T47D (cell line): ENCODE measurements at regions not wholly inside any gene's neighbourhood (a gene's known extent, or its start where the extent isn't known, plus 50 kb on each side); places are given as distances from the start of the nearest gene placed in this dataset.
A peak's percentile ranks its signal among the peaks of the same experiment; 100 is the strongest.

Experiments
- DNase-seq, 2 experiments: peaks; one replicate each; pipeline versions ENCODE4 v3.0.0 to v3.0.0-alpha.2; 2011 to 2012; ENCODE audit warnings: low read depth in 1 of 2, low spot score in 1 of 2
- JUND ChIP-seq: IDR thresholded peaks from 2 replicates; pipeline ENCODE4 v1.6.1; 2012; ENCODE audit warnings: low read depth
- in situ Hi-C: cut with HindIII; loops from 2 replicates; pipeline ENCODE4 v1.10.0; 2016; ENCODE audit warnings: low sequenced_read_pairs, low pct_unique_long_range_greater_than_20kb

DNA sequence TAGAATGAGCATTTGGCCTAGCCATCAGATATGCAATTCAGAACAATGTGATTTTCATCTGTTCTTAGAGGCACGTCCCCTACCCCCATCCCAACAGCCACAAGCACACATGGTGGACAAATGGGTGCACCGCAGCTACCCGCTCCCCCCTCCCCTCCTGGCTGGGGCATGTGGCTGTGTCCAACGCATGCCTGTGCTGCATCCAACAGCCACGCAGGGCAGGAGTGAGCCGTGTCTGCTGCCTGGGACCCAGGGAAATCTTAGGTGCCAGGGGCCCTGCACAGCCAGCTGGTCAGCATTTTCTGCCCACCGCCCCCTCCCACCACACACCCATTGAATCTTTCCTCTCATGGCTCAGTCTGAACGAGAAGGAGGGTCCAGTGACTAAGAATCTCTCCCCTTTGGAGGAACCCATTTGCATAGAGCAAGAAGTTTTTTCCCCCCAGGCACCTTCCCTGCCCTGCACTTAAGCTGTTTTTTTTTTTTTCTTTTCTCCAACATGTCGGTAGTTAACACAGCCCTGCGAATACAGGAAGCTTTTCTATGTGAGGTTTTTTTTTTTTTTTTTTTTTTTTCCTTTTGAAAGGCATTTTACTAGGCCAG lies 138.9 kb downstream of the WDR11 start:
- no peak for TF ChIP-seq JUND
- no peak for DNase-seq
- in situ Hi-C loops, result no loop called here

DNA sequence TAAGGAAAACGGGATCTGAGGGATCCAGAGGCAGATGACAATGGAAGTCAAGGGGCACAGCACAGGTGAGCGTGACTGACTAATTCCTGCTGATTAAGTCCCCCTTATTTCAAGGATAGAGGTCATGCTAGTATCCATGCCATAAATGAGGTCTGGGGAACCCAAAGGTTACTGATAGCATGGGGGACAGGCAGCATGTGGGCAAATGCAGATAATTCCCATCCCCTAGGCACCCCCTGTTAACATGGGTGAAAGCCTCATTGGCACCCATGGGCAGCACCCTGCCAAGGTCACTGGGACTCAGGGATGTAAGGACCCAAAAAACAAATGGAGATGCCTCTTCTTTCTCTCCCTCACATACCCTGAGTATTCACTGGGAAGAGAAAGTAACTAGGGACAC lies 139.7 kb downstream of the WDR11 start:
- in situ Hi-C loops, result no loop called here
- no peak for TF ChIP-seq JUND
- DNase-seq, result no peak

DNA sequence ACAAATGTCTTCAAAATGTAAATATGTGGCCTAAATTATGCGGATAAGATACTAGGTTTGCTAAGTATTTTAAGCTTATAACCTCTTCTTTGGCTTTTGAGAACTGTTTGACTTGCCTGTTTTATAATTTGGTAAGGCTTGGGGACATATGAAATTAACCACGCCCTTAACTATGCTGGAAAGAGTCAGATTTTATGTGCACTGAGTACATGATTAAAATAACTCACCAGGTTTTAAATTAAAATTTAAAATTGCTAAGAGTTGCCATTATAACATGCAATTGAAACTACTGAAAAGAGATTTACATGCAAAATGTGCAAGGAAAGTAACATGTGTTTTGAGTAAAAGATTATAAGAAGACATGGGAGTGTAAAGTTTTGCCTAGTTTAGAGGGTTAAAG lies 141.9 kb downstream of the WDR11 start:
- TF ChIP-seq JUND, result no peak
- no peak for DNase-seq
- in situ Hi-C loops, result no loop called here

DNA sequence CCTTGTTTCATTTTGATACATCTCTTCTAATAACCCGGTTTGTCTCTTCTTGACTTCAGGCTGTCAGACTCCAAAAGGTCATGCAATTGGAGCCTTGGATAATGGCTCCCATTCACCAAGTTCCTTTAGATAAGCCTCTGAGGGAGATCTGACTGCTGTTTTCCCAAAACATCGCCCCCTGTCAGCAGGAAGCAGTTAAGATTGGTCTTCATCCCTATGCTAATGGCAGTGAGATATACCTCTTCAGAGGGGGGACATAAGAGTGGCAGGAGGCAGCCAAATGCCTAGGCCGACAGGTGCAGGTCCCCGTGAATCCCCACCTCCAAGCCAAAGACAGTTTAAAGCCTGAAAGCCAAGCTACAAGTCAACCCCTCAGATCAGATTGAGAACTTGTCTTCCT lies 144.6 kb downstream of the WDR11 start:
- no peak for TF ChIP-seq JUND
- no peak for DNase-seq
- in situ Hi-C loops, result no loop called here

DNA sequence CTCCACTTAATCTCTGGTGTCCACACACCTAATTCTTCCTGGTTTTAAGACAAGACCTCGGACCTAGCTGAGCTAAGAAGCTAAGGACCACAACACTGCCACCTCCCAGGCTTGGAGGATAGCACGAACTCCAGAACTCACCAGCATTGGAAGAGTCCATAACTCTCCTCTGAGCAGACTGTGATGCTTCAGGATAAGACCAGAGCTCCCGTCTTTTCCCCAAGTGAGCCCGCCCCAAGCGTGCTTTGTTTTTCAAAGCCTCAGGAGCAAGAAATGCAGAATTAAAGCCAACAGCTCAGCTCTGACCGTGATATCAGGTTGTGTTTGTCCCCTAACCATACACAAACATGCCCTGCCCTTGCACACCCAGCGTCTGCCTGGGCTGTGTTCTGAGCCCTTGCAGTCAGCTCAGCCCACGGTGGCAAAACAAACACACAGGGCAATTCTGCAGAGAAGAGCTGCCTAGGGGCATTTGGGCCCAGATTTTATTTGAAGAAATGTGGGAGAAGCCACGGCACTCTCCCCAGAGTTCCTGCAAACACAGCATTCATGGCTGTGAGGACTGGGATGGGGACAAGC lies 145.4 kb downstream of the WDR11 start:
- no peak for TF ChIP-seq JUND
- in situ Hi-C loops, result no loop called here
- peak in 1 of 2 experiments; percentile 65 for DNase-seq

DNA sequence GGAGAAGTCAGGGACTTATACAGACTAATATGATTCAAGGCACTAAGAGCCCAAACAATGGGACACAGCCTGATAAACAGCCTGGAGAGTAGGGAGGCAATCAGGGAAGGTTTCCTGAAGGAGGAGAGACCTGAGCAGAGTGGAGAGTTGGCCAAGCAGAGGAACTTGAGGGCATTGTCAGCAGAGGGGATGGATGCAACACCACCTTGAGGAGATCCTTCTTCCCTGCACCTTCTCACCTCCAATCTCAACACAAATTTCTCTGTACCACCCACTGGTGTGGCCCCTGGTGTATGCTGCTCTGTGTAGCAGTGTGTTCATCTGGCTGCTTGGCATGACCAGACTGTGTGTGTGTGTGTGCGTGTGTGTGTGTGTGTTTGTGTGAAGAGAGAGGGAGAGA lies 146.2 kb downstream of the WDR11 start:
- in situ Hi-C loops, result no loop called here
- DNase-seq, result no peak
- no peak for TF ChIP-seq JUND

DNA sequence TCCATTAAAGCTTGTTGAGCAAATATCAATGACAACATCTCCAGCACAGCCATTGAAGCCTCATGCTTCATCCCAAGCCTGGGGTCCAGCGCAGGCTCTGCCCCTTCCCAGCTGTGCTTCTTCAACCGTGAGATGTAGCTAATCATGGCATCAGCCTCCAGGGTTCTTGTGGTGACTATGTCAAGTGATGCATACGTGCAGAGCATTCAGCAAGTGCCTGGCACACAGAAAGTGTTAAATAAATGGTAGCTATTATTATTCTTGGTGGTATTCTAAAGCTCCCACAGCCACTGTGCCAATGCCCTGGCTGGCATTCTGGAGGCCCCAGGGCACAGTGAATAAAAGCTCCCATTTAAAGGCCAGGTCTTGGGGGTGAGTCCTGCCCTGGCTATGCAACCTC lies 146.6 kb downstream of the WDR11 start:
- in situ Hi-C loops, result no loop called here
- DNase-seq, result no peak
- TF ChIP-seq JUND, result no peak

DNA sequence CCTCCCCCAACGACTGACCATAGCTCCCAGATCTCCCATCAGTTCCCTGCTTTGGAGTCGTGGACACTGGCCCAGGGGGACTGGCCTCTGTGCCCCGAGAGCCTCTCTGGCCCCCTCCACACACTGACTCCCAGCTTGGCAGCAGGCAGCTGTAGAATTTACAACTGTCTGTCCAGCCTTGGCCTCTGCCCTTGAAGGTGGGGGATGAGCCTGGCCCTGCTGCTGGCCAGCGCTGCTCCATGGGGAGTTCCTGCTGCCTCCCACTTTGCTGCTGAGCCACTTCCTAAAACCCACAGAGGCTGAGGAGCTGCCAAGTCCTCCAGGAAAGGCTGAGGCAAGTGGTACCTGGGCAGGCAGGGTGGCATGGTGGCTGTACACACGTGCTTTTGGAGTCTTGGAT lies 147.1 kb downstream of the WDR11 start:
- DNase-seq, result no peak
- in situ Hi-C loops, result no loop called here
- no peak for TF ChIP-seq JUND

DNA sequence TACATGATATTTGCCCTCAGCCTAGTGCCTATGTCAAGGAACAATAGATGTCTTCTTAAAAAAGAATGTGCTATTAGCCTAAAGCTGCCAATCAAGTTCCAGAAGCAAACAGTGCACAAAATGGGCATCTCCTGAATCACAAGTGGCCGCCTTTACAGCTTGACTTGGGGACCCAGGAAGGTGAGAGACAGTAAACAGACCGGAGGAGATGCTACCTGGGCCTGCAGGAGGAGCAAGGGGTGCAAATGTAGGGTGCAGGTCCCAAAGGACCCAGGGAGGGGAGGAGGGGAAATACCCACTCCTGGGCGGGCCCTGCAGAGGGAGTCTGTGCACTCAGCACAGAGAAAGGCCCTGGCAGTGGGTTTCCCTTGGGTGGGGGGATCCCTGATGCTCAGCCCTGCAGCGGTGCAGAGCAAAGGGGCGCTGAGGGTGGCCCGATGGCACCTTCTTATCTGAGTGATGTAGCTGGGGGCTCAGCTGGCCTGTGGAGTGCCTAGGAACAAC lies 147.7 kb downstream of the WDR11 start:
- DNase-seq, result peak in 1 of 2 experiments; percentile 37
- no peak for TF ChIP-seq JUND
- in situ Hi-C loops, result no loop called here

DNA sequence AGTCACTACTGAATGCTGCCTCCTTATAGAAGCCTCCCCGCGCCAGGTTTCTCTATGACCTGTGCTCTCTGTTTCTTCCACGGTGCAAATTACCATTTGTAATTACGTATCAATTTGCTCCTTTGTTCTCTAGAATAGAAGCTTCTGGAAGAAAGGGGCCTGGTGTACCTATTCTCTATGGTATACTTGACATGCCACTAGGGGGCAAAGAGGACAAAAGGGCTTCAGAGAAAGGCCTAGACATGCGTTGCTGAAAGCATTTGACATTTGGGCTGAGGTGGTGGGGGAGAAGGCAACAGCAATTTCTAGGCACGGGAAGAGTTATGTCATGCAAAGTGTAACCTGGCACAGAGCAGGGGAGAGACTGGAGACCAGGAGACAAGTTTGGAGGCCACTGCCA lies 148.7 kb downstream of the WDR11 start:
- in situ Hi-C loops, result no loop called here
- DNase-seq, result no peak
- no peak for TF ChIP-seq JUND

DNA sequence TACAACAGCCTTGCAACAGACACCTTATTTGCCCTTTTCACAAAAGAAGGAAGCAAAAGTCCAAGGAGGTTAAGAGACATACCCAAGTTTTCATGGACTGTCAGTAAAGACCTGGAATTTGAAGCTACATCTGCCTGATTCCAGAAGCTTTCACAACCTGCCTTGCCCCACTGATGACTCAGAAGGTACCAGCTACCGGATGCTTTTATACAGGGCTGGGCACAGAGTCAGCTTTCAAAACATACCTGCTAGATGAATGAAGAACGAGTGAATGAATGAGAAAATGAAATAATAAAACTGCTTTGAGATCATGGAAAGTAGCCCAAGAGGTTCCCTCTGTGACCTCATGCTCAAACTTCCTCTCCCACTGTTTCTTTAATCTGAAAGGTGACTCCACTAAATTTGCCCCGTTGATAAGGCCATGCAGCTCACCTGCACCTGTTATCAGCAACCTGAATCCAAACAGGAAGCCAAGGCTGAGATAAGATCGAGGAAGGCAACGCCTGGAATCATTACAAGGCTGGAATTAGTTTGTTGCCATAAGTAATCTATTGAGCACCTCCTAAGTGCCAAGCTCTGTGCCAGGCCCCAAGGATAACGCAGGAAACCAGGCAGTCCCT lies 151.5 kb downstream of the WDR11 start:
- in situ Hi-C loops, result no loop called here
- DNase-seq, result no peak
- TF ChIP-seq JUND, result no peak

DNA sequence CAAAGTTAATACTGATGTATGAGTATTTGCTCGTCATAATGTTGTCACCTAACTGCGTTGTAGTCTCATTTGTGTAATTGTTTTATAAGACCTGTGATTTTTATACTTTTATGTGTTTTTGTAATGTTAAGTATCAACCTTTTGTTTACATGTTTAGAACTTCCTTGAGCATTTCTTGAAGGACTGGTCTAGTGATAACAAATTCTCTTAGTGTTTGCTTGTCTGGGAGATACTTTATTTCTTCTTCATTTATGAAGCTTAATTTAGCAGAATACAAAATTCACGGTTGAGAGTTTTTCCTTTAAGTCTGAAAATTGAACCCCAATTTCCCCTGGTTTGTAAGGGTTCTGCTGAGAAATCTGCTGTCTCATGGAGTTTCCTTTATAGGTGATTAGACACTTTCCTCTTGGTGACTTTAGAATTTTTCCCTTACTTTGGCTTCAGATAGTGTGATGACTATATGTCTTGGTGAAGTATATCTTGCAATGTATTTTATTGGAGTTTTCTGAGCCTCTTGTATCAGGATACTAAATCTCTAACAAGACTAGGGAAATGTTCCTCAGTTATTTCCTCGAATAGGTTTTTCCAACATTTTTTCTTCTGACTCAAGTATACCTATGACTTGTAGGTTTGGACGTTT lies 154.9 kb downstream of the WDR11 start:
- TF ChIP-seq JUND, result no peak
- in situ Hi-C loops, result no loop called here

DNA sequence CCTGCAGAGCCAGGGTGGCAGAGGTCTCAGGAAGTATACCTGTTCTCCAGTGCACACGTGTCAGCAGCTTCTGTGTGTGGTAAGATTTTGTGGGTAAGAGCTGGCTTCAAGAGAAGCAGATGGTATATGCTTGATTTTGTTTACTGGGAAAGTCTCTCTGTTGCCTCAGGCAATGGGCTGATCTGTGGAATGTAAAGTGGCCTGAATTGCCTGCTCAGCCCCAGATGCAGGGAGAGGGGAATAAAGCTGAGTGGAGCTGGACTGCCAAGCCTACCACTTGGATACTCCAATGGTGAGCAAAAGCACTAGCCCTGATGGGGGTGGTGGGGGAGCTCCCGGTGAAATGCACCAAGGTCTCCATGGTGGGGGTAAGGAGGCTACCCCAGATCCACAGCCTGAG lies 156.1 kb downstream of the WDR11 start:
- DNase-seq, result peak in 1 of 2 experiments; percentile 77
- TF ChIP-seq JUND, result no peak
- in situ Hi-C loops, result no loop called here

More for the DNA sequence above, 154.9 kb downstream of the WDR11 start:
- DNase-seq, result no peak
